GM18873 (cell line): ENCODE measurements at regions not wholly inside any gene's neighbourhood (a gene's known extent, or its start where the extent isn't known, plus 50 kb on each side); places are given as distances from the start of the nearest gene placed in this dataset.
"Not testable (repeated sequence)": the region's sequence is repeated elsewhere in the genome, so short reads cannot be mapped to it uniquely, and the experiment has no call there.

Experiments
- ATAC-seq: cut with Tn5 transposase; IDR thresholded peaks from one replicate; pipeline ENCODE4 v1.9.1; 2021; ENCODE audit warnings: mild to moderate bottlenecking, moderate library complexity, moderate number of reproducible peaks; ENCODE audit not compliant: unreplicated experiment, low FRiP score

- ATAC-seq, result no peak
Observed at GRCh38 chr21:17279663-17280062, 233.2 kb upstream of the CXADR start.

DNA sequence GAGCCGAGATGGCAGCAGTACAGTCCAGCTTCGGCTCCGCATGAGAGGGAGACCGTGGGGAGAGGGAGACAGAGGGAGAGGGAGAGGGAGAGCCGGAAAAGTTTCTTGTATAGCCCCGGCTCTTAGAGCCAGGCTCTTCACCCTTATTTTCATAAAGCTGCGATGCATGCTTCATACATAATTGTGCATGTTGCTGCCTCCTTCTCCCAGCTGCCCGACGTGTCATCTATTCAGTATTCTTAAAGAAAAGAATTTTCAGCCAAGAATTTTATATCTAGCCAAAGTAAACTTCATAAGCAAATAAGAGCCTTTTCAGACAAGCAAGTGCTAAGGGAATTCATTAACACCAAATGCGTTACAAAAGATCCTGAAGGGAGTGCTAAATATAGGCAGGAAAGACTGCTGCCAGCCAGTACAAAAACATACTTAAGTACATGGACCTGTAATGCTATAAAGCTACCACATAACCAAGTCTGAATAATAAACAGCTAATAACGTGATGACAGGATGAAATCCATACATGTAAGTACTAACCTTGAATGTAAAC, 219.8 kb upstream of the CXADR start:
- ATAC-seq, result not testable (repeated sequence)

DNA sequence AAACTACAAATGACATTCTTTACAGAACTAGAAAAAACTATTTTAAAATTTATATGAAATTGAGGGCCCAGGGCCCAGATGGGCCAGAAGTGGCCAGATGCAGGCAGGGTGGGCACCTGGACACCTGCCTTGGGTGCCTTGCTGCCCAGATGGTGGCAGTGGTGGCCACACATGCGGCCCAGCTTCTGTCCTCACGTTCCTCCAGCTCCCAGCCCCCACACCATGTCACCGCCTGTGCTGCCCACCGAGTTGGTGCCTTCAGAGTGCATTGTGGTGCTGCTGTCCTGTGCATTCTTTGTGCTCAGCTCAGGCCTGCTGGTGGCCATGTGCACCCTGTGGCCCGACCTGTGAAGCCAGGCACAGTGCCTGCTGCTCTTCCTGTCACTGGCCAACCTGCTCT, 216.8 kb upstream of the CXADR start:
- no peak for ATAC-seq

DNA sequence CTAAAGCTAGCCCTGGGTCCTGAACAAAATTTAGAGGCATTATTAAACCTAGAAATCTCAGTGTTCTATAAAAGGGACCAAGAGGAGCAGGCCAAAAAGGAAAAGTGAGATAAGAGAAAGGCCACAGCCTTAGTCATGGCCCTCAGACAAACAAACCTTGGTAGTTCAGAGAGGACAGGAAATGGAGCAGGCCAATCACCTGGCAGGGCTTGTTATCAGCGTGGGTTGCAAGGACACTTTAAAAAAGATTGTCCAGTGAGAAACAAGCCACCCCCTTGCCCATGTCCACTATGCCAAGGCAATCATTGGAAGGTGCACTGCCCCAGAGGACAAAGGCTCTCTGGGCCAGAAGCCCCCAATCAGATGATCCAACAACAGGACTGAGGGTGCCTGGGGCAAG, 213.3 kb upstream of the CXADR start:
- ATAC-seq, result not testable (repeated sequence)

DNA sequence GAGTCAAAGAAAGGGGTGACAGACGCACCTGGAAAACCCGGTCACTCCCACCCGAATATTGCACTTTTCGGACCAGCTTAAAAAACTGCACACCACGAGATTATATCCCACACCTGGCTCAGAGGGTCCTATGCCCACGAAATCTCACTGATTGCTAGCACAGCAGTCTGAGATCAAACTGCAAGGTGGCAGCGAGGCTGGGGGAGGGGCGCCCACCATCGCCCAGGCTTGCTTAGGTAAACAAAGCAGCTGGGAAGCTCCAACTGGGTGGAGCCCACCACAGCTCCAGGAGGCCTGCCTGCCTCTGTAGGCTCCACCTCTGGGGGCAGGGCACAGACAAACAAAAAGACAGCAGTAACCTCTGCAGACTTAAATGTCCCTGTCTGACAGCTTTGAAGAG, 185.1 kb upstream of the CXADR start:
- not testable (repeated sequence) for ATAC-seq

DNA sequence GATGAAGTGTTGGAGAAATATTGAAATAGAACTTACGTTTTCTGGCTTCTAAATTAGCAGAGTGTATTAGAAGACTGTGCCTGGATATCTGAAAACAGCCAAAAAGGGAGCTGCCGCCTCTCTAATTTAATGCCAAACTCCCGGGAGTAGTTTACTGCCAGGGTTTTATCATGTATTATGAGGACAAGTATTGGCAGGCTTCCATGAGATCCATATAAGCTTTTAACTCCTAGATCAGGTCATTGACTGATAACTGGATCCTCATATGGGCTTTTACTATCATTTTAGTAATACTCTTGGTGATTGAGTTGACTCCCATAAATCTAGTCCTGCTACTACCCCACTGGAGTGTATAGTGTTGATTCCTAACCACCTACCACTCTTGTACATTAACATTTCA, 178.4 kb upstream of the CXADR start:
- no peak for ATAC-seq

- no peak for ATAC-seq
Observed at GRCh38 chr21:17340081-17340480, 172.8 kb upstream of the CXADR start.

DNA sequence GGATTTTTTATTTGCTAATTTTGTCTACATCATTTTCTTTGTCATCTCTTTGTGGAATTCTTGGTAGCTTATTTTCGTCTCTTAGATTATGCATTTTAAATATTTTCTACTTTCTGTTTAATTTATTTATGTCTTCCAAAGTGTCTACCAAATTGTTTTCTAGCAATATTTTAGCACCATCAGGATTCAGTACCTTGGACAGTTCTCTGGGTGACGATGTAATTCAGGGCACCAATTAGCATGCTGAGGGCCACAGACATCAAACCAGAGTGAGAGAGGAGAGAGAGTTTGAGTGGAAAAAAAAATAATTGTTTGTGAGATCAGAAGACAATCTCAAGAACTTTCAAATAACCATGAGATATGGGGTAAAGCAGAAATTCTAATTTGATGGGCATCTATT, 169.8 kb upstream of the CXADR start:
- no peak for ATAC-seq

GRCh38 chr21:17348357-17348756, 164.5 kb upstream of the CXADR start:
- no peak for ATAC-seq

DNA sequence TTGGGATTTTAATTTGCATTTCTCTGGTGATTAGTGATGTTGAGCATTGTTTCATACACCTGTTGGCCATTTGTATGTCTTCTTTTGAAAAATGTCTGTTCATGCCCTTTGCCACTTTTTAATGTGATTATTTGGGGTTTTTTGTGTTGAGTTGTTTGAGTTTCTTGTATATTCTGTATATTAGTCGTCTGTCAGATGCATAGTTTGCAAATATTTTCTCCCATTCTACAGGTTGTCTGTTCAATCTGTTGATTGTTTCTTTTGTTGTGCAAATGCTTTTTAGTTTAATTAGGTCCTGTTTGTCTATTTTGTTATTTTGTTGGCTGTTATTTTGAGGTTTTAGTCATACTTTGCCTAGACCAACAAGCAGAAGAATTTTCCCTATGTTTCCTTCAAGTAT, 164.0 kb upstream of the CXADR start:
- no peak for ATAC-seq

- ATAC-seq, result no peak
Observed at GRCh38 chr21:17351766-17352165, 161.1 kb upstream of the CXADR start.

DNA sequence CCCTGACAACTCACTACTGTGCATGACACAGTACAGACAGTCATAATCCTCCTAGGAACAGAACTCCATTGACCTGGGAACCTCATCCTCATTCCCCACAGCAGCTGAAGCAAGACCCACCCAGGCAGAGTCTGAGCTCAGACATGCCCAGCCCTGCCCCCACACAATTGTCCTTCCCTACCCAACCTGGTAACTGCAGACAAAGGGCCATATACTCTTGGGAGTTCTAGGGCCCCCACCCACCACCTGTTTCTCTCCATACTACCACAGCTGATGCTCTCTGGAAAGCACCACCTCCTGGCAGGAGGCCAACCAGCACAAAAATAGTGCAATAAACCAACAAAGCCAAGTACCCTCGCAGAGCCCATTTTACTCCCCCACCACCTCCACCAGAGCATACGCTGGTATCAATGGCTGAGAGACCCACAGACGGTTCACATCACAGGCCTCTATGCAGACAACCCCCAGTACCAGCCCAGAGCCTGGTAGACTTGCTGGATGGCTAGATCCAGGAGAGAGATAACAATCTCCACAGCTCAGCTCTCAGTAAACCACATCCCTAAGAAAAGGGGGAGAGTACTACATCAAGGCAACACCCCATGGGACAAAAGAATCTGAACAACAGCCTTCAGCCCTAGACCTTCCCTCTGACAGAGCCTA, 159.7 kb upstream of the CXADR start:
- no peak for ATAC-seq

- ATAC-seq, result no peak
Observed at GRCh38 chr21:17359781-17360180, 153.1 kb upstream of the CXADR start.

DNA sequence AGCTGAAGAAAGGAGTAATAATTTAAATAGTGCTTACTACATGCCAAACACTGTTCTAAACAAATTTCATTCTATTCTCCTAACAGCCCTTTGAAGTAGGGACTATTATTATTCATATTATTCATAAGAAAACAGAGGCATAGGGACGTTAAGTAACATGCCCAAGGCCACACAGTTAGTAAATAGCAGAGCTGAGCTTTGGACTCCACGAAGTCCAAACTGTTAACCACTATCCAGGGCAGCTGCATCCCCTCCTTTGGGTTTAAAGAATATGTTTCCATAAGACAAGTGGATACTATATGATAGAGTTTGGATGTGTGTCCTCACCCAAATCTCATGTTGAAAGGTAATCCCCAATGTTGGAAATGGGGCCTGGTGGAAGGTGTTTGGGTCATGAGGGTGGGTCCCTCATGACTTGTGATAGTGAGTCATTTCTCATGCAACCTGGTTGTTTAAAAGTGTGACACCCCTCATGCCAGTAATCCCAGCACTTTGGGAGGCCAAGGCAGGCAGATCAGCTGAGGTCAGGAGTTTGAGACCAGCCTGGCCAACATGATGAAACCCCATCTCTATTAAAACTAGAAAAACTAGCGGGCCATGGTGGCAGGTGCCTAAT, 144.0 kb upstream of the CXADR start:
- no peak for ATAC-seq

DNA sequence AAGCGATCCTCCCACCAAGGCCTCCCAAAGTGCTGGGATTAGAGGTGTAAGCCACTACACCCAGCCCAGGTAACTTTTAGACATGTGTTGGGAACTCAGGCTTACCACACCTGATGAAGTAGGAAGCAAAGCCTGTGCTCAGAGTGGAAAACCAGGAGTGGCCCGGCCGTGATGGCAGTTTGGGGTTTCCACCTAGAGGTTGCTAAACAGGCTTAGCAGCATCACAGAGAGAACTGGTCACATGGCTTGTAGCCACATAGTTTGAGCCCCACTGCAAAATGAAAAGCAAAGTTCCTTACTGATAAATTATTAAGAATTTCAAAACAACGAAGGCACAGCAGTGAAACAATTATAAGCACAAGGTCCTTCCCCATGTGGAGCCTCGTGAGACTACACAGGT, 142.6 kb upstream of the CXADR start:
- ATAC-seq, result no peak

DNA sequence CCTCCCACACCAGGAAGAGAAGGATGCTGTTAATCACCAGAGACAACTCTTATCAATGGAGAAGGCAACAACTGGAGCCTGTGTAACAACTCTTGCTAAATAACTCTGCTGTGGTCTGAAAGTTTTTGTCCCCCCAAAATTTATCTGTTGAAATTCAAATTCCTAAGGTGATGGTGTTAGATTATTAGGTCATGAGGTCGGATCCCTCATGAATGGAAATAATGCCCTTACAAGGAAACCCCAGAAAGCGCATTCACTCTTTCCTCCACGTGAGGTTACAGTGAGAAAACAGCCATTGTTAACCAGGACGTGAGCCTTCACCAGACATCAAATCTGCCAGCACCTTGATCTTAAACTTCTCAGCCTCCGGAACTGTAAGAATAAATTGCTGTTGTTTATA, 141.9 kb upstream of the CXADR start:
- ATAC-seq, result no peak

DNA sequence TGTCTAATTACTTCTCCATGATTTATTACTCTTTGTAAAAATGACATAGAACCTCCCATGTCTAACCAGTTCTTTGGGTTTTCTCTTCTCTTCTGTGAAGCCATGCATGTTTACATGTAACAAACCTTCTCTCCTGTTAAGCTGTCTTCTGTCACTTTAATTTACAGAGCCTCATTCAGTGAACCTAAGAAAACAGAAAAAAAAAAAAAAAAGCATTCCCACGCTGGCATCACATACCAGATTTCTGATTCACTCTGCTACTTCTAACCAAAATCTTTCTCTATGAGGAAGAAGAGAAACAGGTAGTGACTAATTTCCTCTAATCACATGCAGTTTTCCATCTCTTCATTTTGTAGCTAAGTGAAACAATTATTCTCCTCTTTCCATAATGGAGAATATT, 141.4 kb upstream of the CXADR start:
- ATAC-seq, result no peak

- ATAC-seq, result no peak
Observed at GRCh38 chr21:17372200-17372599, 140.6 kb upstream of the CXADR start.

GRCh38 chr21:17386498-17386897, 126.3 kb upstream of the CXADR start:
- ATAC-seq, result no peak

DNA sequence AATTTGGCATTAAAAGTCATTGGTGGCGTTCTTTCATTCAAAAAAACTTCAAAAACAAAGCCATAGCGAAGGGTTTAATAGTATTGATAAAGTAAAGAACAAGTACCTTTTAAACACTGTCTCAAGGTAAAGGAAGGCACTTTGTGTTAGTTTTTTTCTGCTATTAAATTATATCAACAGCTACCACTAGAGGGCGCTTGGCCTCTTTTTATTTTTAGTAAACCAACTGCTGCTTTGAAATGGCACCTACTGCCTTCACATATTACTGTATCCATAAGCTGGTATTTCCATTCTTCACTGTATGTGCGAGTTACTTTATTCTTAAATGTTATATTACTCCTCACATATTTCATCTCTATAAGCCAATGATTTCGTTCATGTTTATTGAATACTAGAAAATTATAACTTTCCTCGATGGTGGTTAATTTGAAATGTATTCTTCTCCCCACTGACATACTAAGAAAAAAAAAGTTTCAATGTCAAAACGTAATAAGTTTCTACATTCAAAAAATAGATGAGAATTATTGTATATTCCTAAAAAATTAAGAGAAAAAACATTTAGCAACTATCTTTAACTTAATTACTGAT, 125.7 kb upstream of the CXADR start:
- no peak for ATAC-seq

DNA sequence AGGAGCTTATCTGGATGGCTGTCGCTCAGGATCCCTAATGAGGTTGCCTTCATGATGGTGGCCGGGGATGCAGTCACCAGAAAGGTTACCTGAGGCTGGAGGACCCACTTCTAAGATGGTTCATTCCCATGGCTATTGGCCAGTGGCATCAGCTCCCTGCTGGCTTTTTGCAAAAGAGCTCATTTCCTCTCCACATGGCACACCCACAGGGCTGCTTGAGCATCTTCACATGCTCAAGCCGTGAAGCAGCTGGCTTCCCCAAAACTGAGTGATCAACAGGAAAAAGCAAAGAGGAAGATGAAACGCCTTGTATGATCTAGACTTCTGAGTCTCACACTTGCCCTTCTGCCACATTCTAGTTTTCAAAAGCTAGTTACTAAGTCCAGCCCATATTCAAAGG, 124.6 kb upstream of the CXADR start:
- no peak for ATAC-seq

DNA sequence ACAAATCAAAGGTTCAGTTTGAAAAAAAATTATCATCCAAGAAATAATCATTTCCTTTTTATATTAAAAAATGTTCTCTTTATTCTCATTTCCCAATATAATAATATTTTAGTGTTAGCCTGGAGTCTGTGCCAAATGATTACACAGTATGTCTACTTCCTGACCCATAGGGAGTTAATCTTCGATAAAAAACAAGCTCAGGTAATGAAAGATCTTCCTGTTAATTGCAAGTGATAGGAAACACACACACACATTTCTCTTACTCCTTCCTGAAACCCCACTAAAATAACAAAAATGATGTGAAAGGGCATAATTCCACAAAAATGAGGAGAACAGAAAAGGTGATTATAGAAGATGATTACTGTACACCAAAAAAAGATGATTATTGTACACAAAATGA, 123.5 kb upstream of the CXADR start:
- no peak for ATAC-seq
